ENCODE measurements at regions not wholly inside any gene's neighbourhood (a gene's known extent, or its start where the extent isn't known, plus 50 kb on each side); places are given as distances from the start of the nearest gene placed in this dataset.

DNA sequence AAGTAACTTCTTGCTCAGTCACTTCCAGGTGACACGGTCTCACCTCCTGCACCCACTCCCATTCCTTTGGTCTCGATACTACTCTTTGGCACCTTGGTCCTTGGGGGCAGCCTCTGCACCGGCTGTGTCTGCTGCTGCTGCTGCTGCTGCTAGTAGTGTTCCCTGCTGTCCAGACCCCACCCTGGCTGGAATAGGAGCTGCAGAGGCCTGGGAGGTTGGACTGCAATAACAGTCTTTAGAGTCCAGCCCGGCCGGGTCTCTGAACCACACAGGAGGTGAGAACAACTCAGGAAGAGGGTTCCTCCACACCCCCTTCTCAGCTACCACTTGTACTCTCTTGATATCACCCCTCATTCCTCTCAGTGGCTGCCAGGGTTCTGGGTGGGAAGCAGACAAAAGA is 231.1 kb upstream of the NLRP1 start:
- Histone ChIP-seq H3K9me3 (no peaks in the 10 kb centered on the region), H3K4me1 (no peaks in the 10 kb centered on the region), H3K36me3 (replicated peaks) (no peaks in the 10 kb centered on the region), H3K4me3 (no peak overlapping the region), H3K27me3 (ENCODE audit: low read depth) (no peaks in the 10 kb centered on the region)
- DNase-seq (ENCODE audit: low spot score in 2 of 2) = no peak
- in situ Hi-C loops (cut with MboI; ENCODE audit: low sequenced_read_pairs) = no loop called here

DNA sequence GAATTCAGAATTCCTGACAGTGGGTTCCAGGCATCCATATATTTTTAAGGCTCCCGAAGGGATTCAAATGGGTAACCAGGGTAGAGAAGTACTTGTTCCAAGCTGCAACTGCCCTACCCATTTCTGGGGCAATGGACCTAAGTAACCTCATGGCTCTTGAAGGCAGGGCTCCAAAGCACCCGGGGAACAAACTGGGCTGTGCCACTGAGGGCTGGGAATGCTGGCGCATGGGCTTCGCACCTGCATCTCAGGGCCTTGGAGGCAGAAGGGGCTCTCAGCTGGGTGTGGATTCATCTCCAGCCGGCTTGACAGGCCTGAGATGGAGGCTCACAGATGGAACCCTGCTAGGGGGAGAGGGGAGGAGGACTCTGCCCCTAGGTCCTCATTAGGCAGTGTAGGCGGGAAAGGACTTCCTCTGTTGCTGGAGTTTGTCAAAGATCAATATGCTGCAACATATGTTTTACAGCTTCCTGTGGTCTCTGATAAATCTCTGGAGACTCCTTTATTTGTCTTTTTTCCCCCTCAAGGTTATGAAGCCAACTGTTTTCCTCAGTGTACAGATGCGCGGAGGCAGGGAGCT is 232.3 kb upstream of the NLRP1 start:
- H3K9me3 ChIP-seq = no peaks in the 10 kb centered on the region
- no peak overlapping the region for H3K4me3 ChIP-seq
- in situ Hi-C loops (cut with MboI; ENCODE audit: low sequenced_read_pairs) = no loop called here
- H3K36me3 ChIP-seq (replicated peaks) = no peaks in the 10 kb centered on the region
- H3K4me1 ChIP-seq = no peaks in the 10 kb centered on the region
- no peaks in the 10 kb centered on the region for H3K27me3 ChIP-seq (ENCODE audit: low read depth)
- no peak for DNase-seq (ENCODE audit: low spot score in 2 of 2)

DNA sequence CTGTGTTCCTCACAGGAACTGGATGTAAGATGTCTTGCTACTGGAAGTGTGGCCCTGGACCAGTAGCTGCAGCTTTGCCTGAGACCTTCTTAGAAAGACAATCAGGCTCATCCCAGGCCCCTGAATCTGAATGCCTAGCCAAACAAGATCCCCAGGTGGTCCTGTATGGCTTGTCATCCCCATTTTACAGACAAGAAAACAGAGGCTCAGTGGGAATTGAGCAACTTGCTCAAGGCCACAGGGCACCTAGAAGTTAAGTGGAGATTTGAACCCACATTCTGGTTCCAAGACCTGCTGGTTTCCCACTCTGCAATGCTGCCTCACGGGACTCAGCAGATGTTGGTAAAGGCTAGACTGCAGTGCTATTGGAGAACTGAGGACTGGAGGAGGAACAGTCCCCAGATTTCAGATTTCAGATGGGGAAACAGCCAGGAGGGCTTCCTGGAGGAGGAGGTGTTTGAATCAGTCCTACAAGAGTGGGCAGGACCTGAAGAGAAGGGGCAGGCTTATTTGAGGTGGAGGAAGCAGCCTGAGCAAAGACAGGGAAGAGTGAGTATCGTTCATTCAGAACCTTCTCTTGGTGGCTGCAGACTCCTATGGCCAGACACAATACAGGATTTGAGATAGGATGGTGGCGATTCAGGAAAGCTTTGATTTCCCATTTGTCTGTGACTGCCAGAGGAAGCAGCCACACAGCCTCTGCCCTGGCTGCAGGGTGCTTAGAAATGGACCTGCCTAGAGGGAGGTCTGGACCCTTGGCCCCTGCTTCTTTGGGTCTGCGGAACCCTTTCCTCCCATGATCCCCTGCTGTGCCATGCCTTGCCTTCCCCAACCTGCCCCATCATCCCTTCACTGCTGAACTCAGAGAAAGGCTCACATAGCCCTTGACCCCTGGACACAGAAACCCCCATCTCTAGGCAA is 233.4 kb upstream of the NLRP1 start:
- Histone ChIP-seq H3K9me3 (no peaks in the 10 kb centered on the region), H3K36me3 (replicated peaks) (no peaks in the 10 kb centered on the region), H3K4me3 (no peak overlapping the region), H3K4me1 (no peaks in the 10 kb centered on the region), H3K27me3 (ENCODE audit: low read depth) (no peaks in the 10 kb centered on the region)
- in situ Hi-C loops (cut with MboI; ENCODE audit: low sequenced_read_pairs) = no loop called here
- no peak for DNase-seq (ENCODE audit: low spot score in 2 of 2)

DNA sequence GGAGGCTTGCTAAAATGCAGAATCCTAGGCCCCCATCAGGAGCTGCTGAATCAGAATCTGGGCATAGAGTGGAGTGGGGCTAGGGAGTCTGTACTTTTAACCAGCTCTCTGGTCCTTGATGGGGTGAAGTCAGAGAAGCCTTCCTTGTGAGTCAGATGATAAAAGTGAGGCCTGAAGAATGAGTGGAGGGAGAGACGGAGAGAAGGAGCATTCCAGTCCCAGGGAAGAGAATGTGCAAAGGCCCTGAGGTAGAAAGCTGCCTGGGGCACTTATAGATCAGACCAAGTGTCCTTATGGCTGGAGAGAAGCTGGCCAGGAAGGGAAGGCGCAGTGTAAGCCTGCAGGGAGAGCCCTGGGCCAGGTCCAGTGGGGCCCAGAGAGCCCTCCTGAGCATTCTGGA is 235.1 kb upstream of the NLRP1 start:
- H3K4me1 ChIP-seq = no peaks in the 10 kb centered on the region
- H3K4me3 ChIP-seq = no peak overlapping the region
- DNase-seq (ENCODE audit: low spot score in 2 of 2) = no peak
- H3K36me3 ChIP-seq (replicated peaks) = no peaks in the 10 kb centered on the region
- no peaks in the 10 kb centered on the region for H3K27me3 ChIP-seq (ENCODE audit: low read depth)
- in situ Hi-C loops (cut with MboI; ENCODE audit: low sequenced_read_pairs) = no loop called here
- no peaks in the 10 kb centered on the region for H3K9me3 ChIP-seq

DNA sequence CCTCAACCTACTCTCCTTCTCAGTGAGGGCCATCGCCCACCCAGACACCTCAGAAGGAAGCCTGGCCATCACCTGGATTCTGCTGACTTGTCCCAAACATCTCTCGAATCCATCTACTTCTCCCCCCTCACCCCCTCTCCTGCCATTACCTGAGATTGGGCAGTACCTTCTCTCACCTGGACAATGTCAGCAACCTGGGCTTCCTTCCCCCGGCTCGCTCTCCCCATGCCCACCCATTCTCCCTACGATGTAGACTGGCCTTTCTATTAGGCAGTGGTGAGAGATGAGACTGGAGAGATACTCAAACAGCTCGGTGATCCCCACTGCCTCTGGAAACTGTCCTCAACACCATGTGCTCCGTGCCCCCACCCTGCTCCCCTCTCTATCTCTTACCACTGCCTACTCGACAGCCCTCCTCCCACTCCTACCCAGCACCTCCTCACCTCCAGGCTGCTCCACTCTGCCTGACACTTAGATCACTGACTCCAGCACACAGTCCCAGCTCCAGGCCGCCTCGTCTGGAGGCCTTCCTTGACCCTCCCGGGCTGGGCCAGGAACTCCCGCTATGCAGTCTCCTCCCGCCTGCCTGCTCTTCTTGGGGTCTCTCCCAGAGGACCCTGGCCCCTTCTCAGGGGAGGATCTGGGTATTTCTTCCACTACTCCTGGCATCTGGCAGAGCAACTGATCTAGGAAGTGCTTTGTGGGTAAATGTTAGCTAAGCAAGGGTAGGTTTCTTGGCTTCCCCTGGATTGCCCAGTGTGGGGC is 235.8 kb upstream of the NLRP1 start:
- DNase-seq (ENCODE audit: low spot score in 2 of 2) = no peak
- Histone ChIP-seq H3K36me3 (replicated peaks) (no peaks in the 10 kb centered on the region), H3K4me3 (no peak overlapping the region), H3K27me3 (ENCODE audit: low read depth) (no peaks in the 10 kb centered on the region), H3K9me3 (no peaks in the 10 kb centered on the region), H3K4me1 (no peaks in the 10 kb centered on the region)
- in situ Hi-C loops (cut with MboI; ENCODE audit: low sequenced_read_pairs) = no loop called here

- in situ Hi-C loops (cut with MboI; ENCODE audit: low sequenced_read_pairs) = no loop called here
- H3K4me3 ChIP-seq = no peak overlapping the region
- no peak for DNase-seq (ENCODE audit: low spot score in 2 of 2)
These were observed 236.6 kb upstream of the NLRP1 start for GRCh38 chr17:5820721-5821456.

GRCh38 chr17:5821803-5822202 is 237.5 kb upstream of the NLRP1 start:
- no peaks in the 10 kb centered on the region for H3K9me3 ChIP-seq
- no peaks in the 10 kb centered on the region for H3K27me3 ChIP-seq (ENCODE audit: low read depth)
- H3K36me3 ChIP-seq (replicated peaks) = no peaks in the 10 kb centered on the region
- H3K4me3 ChIP-seq = no peak overlapping the region
- DNase-seq (ENCODE audit: low spot score in 2 of 2) = no peak
- in situ Hi-C loops (cut with MboI; ENCODE audit: low sequenced_read_pairs) = no loop called here
- H3K4me1 ChIP-seq = no peaks in the 10 kb centered on the region

More at GRCh38 chr17:5820721-5821456, 236.6 kb upstream of the NLRP1 start:
- no peaks in the 10 kb centered on the region for H3K9me3 ChIP-seq
- no peaks in the 10 kb centered on the region for H3K36me3 ChIP-seq (replicated peaks)
- no peaks in the 10 kb centered on the region for H3K27me3 ChIP-seq (ENCODE audit: low read depth)
- H3K4me1 ChIP-seq = no peaks in the 10 kb centered on the region

DNA sequence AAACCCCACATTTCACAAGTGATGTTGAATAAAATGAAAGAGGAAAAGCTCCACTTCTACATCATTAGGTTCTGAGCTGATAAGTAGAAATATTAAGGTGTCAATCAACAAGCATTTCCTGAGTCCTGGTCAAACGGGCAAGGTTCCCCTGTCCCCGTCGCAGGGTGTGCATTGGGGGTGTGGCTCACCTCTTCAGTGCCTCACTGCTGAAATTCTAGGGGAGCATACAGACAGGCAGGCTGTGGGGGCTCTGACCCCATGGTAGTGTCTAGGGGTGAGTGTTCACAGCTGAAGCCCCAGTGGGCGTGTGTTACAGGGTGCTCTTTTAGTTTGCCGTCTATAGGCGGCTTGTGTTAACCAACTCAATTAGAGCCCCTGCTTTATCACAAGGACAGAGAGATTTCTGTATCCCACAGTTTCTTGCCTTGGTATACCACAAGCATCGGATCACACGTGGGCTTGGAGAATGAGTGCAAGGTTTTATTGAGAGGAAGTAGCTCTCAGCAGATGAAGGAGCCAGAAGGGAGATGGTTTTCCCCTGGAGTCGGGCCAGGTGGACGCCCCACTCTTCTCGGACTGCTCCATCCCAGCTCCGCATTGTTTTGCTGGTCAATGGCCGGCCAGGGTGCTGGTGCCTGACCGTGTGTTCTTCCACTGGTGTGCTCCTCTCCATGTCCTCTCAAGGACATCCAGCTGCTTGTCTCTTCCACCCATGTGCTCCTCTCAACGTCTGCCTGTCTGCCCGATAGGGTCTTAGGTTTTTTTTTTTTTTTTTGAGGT is 238.2 kb upstream of the NLRP1 start:
- no peaks in the 10 kb centered on the region for H3K4me1 ChIP-seq
- no peaks in the 10 kb centered on the region for H3K27me3 ChIP-seq (ENCODE audit: low read depth)
- no peak overlapping the region for H3K4me3 ChIP-seq
- H3K9me3 ChIP-seq = no peaks in the 10 kb centered on the region
- no peaks in the 10 kb centered on the region for H3K36me3 ChIP-seq (replicated peaks)
- no peak for DNase-seq (ENCODE audit: low spot score in 2 of 2)
- in situ Hi-C loops (cut with MboI; ENCODE audit: low sequenced_read_pairs) = no loop called here

DNA sequence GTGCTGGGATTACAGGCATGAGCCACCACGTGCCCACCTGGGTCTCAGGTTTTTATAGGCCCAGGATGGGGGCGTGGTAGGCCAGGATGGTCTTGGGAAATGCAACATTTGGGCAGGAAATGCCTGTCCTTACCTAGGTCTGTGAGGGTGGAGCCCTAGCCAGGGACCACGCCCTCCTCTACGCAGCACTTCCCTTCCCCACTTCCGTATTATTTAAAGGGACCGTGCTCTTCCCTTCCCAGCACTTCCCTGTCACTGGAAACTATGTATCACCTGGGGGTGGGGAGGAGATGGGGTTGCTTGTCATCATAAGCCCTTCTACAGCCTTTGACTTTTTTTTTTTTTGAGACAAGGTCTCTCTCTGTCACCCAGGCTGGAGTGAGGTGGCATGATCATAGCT is 238.9 kb upstream of the NLRP1 start:
- no peak for DNase-seq (ENCODE audit: low spot score in 2 of 2)
- H3K27me3 ChIP-seq (ENCODE audit: low read depth) = no peaks in the 10 kb centered on the region

GRCh38 chr17:5825717-5826330 is 241.5 kb upstream of the NLRP1 start:
- H3K4me1 ChIP-seq = no peaks in the 10 kb centered on the region
- no peaks in the 10 kb centered on the region for H3K36me3 ChIP-seq (replicated peaks)
- H3K4me3 ChIP-seq = no peak overlapping the region
- in situ Hi-C loops (cut with MboI; ENCODE audit: low sequenced_read_pairs) = no loop called here
- no peaks in the 10 kb centered on the region for H3K27me3 ChIP-seq (ENCODE audit: low read depth)
- DNase-seq (ENCODE audit: low spot score in 2 of 2) = no peak
- no peaks in the 10 kb centered on the region for H3K9me3 ChIP-seq

More for the DNA sequence above, 238.9 kb upstream of the NLRP1 start:
- in situ Hi-C loops (cut with MboI; ENCODE audit: low sequenced_read_pairs) = no loop called here
- Histone ChIP-seq H3K4me3 (no peak overlapping the region), H3K4me1 (no peaks in the 10 kb centered on the region), H3K9me3 (no peaks in the 10 kb centered on the region), H3K36me3 (replicated peaks) (no peaks in the 10 kb centered on the region)

DNA sequence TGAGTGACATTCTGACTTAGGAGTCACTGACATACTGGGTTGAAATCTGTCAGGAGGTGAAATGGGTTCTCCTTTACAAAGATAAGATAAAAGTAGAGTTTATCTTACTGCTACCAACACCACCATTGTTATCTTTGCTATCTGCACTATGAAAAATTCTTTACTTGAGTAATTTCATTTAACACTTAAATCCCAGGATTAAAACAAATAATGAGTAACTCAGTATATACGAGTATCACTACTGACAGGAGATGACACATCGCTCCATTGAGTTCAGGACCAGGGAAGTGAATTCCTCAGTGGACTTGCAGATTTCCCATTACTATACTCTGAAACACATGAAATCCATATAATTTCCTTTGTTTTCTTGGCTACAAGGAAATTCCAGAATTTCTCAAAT is 242.1 kb upstream of the NLRP1 start:
- Histone ChIP-seq H3K27me3 (ENCODE audit: low read depth) (no peaks in the 10 kb centered on the region), H3K9me3 (no peaks in the 10 kb centered on the region), H3K36me3 (replicated peaks) (no peaks in the 10 kb centered on the region), H3K4me3 (no peak overlapping the region), H3K4me1 (no peaks in the 10 kb centered on the region)
- no peak for DNase-seq (ENCODE audit: low spot score in 2 of 2)
- in situ Hi-C loops (cut with MboI; ENCODE audit: low sequenced_read_pairs) = no loop called here

DNA sequence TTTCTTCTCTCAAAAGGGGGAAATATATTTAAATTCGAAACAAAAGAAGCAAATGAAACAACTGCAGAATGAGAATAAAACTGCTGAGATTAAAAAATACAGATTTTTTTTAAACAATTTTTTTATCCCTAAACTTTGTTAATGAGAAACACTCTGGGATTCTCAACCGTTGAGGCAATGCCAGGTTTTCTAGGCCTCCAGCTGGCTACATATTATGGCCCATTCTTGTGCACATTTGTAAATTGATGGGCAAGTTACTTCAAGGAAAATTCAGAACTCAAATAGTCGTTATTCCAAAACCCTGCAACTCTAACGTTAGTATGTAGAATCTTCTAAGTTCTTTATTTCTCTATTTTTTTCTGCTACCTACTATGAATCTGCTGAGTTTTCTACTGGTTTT is 239.3 kb upstream of the WSCD1 start:
- in situ Hi-C loops (cut with MboI; ENCODE audit: low sequenced_read_pairs) = no loop called here
- no peaks in the 10 kb centered on the region; the same call in 1 of the 2 replicates for H3K27me3 ChIP-seq (ENCODE audit: low read depth)
- no peak for DNase-seq (ENCODE audit: low spot score in 2 of 2)
- H3K4me3 ChIP-seq = no peak overlapping the region
- H3K4me1 ChIP-seq = no peaks in the 10 kb centered on the region
- H3K9me3 ChIP-seq = no peaks in the 10 kb centered on the region
- no peaks in the 10 kb centered on the region for H3K36me3 ChIP-seq (replicated peaks)

Measured in HAP-1 (cell line).